ENCODE measurements at regions not wholly inside any gene's neighbourhood (a gene's known extent, or its start where the extent isn't known, plus 50 kb on each side); places are given as distances from the start of the nearest gene placed in this dataset.

- Mint-ChIP-seq H3K36me3 (ENCODE audit: unreplicated experiment) (no peaks in the 10 kb centered on the region), H3K9me3 (ENCODE audit: unreplicated experiment) (peaks cover 12% of the 10 kb centered on the region), H3K27me3 (ENCODE audit: unreplicated experiment) (no peaks in the 10 kb centered on the region), H3K27ac (ENCODE audit: unreplicated experiment) (no peak overlapping the region), H3K4me1 (ENCODE audit: unreplicated experiment) (peaks cover 15% of the 10 kb centered on the region), H3K4me3 (ENCODE audit: unreplicated experiment) (no peak overlapping the region)
- DNase-seq (ENCODE audit: extremely low spot score, unreplicated experiment): no peak
- TF ChIP-seq, protein P1, sequence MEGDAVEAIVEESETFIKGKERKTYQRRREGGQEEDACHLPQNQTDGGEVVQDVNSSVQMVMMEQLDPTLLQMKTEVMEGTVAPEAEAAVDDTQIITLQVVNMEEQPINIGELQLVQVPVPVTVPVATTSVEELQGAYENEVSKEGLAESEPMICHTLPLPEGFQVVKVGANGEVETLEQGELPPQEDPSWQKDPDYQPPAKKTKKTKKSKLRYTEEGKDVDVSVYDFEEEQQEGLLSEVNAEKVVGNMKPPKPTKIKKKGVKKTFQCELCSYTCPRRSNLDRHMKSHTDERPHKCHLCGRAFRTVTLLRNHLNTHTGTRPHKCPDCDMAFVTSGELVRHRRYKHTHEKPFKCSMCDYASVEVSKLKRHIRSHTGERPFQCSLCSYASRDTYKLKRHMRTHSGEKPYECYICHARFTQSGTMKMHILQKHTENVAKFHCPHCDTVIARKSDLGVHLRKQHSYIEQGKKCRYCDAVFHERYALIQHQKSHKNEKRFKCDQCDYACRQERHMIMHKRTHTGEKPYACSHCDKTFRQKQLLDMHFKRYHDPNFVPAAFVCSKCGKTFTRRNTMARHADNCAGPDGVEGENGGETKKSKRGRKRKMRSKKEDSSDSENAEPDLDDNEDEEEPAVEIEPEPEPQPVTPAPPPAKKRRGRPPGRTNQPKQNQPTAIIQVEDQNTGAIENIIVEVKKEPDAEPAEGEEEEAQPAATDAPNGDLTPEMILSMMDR (IDR thresholded peaks at IDR 0.05): no peak
These were observed 83.6 kb downstream of the CHST2 start for GRCh38 chr3:143203142-143203541.

DNA sequence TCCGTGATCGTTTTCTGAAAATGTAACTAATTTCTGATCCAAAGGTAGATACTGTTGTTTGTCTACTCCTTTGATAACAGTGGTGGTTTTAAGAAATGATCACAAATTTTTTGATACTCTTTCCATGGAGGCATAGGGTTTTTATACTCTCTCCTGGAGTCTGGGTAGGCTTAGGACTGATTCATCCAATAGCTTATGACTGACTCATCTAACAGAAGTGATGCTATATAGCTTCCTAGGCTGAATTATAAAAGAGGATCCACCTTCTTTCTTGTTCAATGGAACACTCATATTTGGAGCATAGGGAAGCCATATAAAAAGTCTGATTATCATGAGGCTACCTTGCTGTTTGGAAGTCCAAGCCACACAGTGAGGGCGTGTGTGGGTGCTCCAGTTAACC lies 84.3 kb downstream of the CHST2 start:
- peaks cover 15% of the 10 kb centered on the region for H3K4me1 Mint-ChIP-seq (ENCODE audit: unreplicated experiment)
- no peak overlapping the region for H3K4me3 Mint-ChIP-seq (ENCODE audit: unreplicated experiment)
- H3K27me3 Mint-ChIP-seq (ENCODE audit: unreplicated experiment): no peaks in the 10 kb centered on the region
- TF ChIP-seq, protein P1 (IDR thresholded peaks at IDR 0.05): no peak
- no peaks in the 10 kb centered on the region for H3K36me3 Mint-ChIP-seq (ENCODE audit: unreplicated experiment)
- H3K9me3 Mint-ChIP-seq (ENCODE audit: unreplicated experiment): peaks cover 9% of the 10 kb centered on the region
- H3K27ac Mint-ChIP-seq (ENCODE audit: unreplicated experiment): no peak overlapping the region
- DNase-seq (ENCODE audit: extremely low spot score, unreplicated experiment): no peak

GRCh38 chr3:143206955-143207337 lies 87.4 kb downstream of the CHST2 start:
- TF ChIP-seq, protein P1 (IDR thresholded peaks at IDR 0.05): no peak
- DNase-seq (ENCODE audit: extremely low spot score, unreplicated experiment): no peak
- Mint-ChIP-seq H3K27me3 (ENCODE audit: unreplicated experiment) (no peaks in the 10 kb centered on the region), H3K4me3 (ENCODE audit: unreplicated experiment) (no peak overlapping the region), H3K9me3 (ENCODE audit: unreplicated experiment) (peaks cover 8% of the 10 kb centered on the region), H3K36me3 (ENCODE audit: unreplicated experiment) (no peaks in the 10 kb centered on the region), H3K27ac (ENCODE audit: unreplicated experiment) (peak overlapping the region; percentile 54), H3K4me1 (ENCODE audit: unreplicated experiment) (peaks cover 13% of the 10 kb centered on the region)

GRCh38 chr3:143207338-143207961 lies 87.9 kb downstream of the CHST2 start:
- peak overlapping the region; percentile 54 for H3K27ac Mint-ChIP-seq (ENCODE audit: unreplicated experiment)
- no peaks in the 10 kb centered on the region for H3K36me3 Mint-ChIP-seq (ENCODE audit: unreplicated experiment)
- no peak for DNase-seq (ENCODE audit: extremely low spot score, unreplicated experiment)
- H3K9me3 Mint-ChIP-seq (ENCODE audit: unreplicated experiment): peaks cover 8% of the 10 kb centered on the region
- H3K4me3 Mint-ChIP-seq (ENCODE audit: unreplicated experiment): no peak overlapping the region
- TF ChIP-seq, protein P1 (IDR thresholded peaks at IDR 0.05): no peak
- H3K4me1 Mint-ChIP-seq (ENCODE audit: unreplicated experiment): peaks cover 13% of the 10 kb centered on the region
- no peaks in the 10 kb centered on the region for H3K27me3 Mint-ChIP-seq (ENCODE audit: unreplicated experiment)

DNA sequence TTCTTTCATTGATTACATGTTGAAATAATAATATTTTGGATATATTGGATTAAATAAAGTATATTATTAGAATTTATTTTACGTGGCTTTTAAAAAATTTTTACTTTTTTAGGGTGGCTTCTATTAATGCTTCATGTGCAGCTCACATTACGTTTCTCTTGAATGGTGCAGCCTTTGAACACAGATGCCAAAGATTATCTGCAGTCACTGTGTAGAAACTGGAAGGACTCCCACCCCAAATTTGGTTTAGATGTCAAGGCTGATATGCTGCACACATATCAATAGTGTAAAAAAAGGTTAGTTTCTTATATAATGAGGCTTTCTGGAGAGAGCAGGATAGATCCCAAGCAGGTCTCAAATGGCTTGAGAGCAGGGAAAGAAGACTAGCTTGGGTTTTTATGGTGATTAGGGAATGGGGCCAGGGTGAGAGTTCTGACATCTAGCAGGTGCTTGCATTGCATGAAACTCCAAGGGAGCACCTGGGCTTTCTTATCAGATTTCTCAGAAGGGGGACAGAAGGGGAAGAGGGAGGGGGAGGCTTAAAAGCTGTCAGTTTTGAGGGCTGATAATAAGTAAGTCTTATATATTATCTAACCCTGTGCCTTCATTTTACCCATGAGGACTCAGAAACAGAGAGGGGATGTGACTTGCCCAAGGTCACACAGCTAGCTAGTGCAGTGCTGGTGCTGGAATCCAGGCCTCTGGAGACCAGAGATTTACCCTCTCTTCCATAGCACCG lies 89.6 kb downstream of the CHST2 start:
- Mint-ChIP-seq H3K27me3 (ENCODE audit: unreplicated experiment) (no peaks in the 10 kb centered on the region), H3K27ac (ENCODE audit: unreplicated experiment) (no peak overlapping the region), H3K4me3 (ENCODE audit: unreplicated experiment) (no peak overlapping the region), H3K36me3 (ENCODE audit: unreplicated experiment) (no peaks in the 10 kb centered on the region), H3K9me3 (ENCODE audit: unreplicated experiment) (peaks cover 5% of the 10 kb centered on the region), H3K4me1 (ENCODE audit: unreplicated experiment) (peaks cover 13% of the 10 kb centered on the region)
- no peak for DNase-seq (ENCODE audit: extremely low spot score, unreplicated experiment)
- TF ChIP-seq, protein P1 (IDR thresholded peaks at IDR 0.05): no peak
